Transverse colon (tissue), 4 donors: ENCODE measurements at regions not wholly inside any gene's neighbourhood (a gene's known extent, or its start where the extent isn't known, plus 50 kb on each side); places are given as distances from the start of the nearest gene placed in this dataset.

Source experiments
- POLR2AphosphoS5 ChIP-seq, 3 donors: sonication (generic); formaldehyde crosslinking; IDR thresholded peaks; one replicate each; pipeline ENCODE4 v1.6.1; 2016; ENCODE audit warnings: antibody characterized with exemption in 3 of 3
- TF ChIP-seq, protein P1 (sequence below), 5 experiments: fragments of 200-600 bp in 3 of 5; fragments of 450-650 bp in 2 of 5; sonication (generic) in 3 of 5; IDR thresholded peaks; 1 replicate in 2 of 5; 2 replicates in 3 of 5; pipeline ENCODE4 v1.5.1; 2016 to 2017; ENCODE audit warnings: antibody characterized with exemption in 5 of 5, inconsistent platforms in 3 of 5, mild to moderate bottlenecking in 2 of 5, moderate library complexity in 1 of 5

DNA sequence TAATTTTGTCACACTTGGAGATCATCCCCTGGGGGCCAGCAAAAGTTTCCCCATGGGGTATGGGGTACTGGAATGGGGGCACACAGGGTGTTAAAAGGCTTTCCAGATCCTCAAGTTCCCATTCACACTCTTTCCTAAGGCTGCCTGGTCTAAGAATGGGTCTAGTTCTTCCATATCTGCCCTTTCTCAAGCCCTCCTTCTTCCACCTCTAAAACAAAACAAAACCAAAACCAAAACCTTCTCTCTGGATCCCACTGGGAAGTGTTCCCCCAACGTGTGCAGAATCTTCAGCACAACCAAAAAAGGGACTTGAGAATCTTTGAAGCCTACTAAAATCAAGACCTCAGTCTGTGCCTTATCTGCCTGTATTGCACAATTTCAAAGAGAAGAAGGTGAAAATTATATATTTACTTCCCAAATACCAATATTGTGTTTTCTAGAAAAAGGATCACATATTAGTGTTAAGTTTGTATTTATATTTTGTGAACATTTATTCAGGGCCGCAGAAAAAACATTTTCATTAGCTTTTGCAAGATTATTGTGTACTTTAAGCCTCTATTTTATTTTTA lies 207.2 kb upstream of the TCF4 start:
- TF ChIP-seq, protein P1, sequence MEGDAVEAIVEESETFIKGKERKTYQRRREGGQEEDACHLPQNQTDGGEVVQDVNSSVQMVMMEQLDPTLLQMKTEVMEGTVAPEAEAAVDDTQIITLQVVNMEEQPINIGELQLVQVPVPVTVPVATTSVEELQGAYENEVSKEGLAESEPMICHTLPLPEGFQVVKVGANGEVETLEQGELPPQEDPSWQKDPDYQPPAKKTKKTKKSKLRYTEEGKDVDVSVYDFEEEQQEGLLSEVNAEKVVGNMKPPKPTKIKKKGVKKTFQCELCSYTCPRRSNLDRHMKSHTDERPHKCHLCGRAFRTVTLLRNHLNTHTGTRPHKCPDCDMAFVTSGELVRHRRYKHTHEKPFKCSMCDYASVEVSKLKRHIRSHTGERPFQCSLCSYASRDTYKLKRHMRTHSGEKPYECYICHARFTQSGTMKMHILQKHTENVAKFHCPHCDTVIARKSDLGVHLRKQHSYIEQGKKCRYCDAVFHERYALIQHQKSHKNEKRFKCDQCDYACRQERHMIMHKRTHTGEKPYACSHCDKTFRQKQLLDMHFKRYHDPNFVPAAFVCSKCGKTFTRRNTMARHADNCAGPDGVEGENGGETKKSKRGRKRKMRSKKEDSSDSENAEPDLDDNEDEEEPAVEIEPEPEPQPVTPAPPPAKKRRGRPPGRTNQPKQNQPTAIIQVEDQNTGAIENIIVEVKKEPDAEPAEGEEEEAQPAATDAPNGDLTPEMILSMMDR (IDR thresholded peaks at IDR 0.05), result no peak
- TF ChIP-seq POLR2AphosphoS5 (IDR thresholded peaks at IDR 0.05), result no peak
